ENCODE measurements at regions not wholly inside any gene's neighbourhood (a gene's known extent, or its start where the extent isn't known, plus 50 kb on each side); places are given as distances from the start of the nearest gene placed in this dataset.

- no peak for TF ChIP-seq CTCF (IDR thresholded peaks at IDR 0.05)
- no peak for TF ChIP-seq POLR2A (IDR thresholded peaks at IDR 0.05)
Measured at GRCh38 chr16:87064731-87065445, 252.3 kb downstream of the C16orf95 start.

Measured in heart left ventricle (tissue), 13 donors.